IPS-18c (cell line): ENCODE measurements at regions not wholly inside any gene's neighbourhood (a gene's known extent, or its start where the extent isn't known, plus 50 kb on each side); places are given as distances from the start of the nearest gene placed in this dataset.
"Not testable (repeated sequence)": the region's sequence is repeated elsewhere in the genome, so short reads cannot be mapped to it uniquely, and the experiment has no call there.

Experiments
- H3K4me3 ChIP-seq: 2 replicates; pipeline ENCODE4 v1.7.0; 2013; ENCODE audit warnings: low read depth, mild to moderate bottlenecking, low read length, moderate library complexity; ENCODE audit not compliant: insufficient read depth
- H3K9me3 ChIP-seq: one replicate; pipeline ENCODE4 v1.6.1; 2013; ENCODE audit warnings: mild to moderate bottlenecking, low read length, moderate library complexity; ENCODE audit not compliant: control insufficient read depth, insufficient read depth

DNA sequence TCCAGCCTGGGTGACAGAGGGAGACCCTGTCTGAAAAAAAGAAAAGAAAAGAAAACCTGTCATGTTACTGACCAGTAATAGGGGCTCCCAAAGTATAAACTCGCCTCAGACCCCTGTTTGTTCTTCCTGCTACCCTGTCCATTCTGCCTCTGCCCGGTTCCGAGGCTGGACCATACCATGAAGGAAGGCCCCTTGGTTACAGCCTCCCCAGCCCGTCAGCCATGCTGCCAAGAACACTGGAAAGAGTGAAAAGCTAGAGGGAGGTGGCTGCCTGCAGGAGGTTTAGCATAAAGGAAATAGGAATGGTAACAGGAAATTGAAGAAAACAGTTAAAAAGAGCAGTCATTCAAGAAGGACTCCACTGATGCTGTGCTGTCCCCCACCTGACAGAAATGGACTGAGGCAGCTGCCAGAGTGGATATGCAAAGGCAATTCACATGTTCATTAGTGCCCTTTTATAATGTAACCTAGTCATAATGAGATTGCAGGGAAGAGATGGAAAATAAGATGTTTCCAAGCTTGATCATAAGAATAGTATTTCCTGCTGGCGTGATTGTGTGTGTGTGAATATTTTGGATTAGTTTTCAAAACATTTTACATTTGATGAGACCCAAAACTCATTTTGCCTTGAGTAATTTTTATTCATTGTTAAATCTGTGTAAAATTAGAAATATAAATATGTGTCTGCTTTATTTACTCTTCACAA lies 102.6 kb downstream of the GOSR1 start:
- H3K9me3 ChIP-seq: no peaks in the 10 kb centered on the region
- H3K4me3 ChIP-seq: no peak overlapping the region

DNA sequence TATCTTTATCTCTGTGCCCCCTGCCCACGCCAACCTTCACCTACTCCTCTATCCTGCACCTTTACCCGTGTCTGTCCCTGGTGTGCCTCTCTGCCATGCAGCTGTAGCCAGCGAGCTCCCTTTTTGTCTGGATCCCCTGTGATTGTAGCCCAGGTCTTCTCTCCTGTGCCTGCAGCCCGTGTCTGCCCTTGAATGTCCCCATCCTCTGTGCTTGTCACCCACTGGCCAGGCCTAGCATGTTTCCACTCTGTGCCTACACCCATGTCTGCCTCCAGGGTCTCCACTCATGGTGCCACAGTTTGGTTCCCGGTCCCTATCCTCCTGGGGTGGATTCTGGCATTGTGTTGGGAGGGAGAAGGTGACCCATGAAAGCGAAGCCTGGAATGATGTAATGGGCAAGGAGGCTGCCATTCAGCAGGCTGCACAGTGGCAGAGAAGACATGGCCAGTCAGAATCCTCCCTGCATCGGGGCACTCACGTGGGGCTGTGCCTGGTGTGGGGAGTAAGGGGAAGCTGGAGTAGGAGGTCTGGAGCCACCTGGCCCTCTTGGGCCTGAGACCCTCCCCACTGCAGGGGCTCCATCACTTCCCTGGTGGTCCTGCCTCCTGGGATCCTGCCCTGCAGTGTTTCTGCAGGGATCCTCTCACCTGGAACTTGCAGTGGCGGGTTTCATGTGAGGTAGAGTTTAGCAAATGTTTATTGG lies 101.0 kb downstream of the GOSR1 start:
- H3K4me3 ChIP-seq, H3K9me3 ChIP-seq: not testable (repeated sequence)
